ENCODE measurements at regions not wholly inside any gene's neighbourhood (a gene's known extent, or its start where the extent isn't known, plus 50 kb on each side); places are given as distances from the start of the nearest gene placed in this dataset.

GRCh38 chr5:100479079-100479688, 56.0 kb upstream of the FAM174A start:
- no peak overlapping the region for H3K4me3 ChIP-seq (ENCODE audit: low read depth, low read length)
- peak; percentile 60 for TF ChIP-seq CTCF (IDR thresholded peaks at IDR 0.05; ENCODE audit: insufficient read depth, low read depth, low read length, missing control alignments)
- DNase-seq (ENCODE audit: low read depth), result peak; percentile 60

- TF ChIP-seq CTCF (IDR thresholded peaks at IDR 0.05; ENCODE audit: insufficient read depth, low read depth, low read length, missing control alignments), result no peak
- DNase-seq (ENCODE audit: low read depth), result no peak
- no peak overlapping the region for H3K4me3 ChIP-seq (ENCODE audit: low read depth, low read length)
Measured at GRCh38 chr5:100472091-100472490, 63.1 kb upstream of the FAM174A start.

- no peak overlapping the region for H3K4me3 ChIP-seq (ENCODE audit: low read depth, low read length)
- peak; percentile 18 for DNase-seq (ENCODE audit: low read depth)
- no peak for TF ChIP-seq CTCF (IDR thresholded peaks at IDR 0.05; ENCODE audit: insufficient read depth, low read depth, low read length, missing control alignments)
Measured at GRCh38 chr5:100469767-100470166, 65.4 kb upstream of the FAM174A start.

- TF ChIP-seq CTCF (IDR thresholded peaks at IDR 0.05; ENCODE audit: insufficient read depth, low read depth, low read length, missing control alignments), result no peak
- no peak for DNase-seq (ENCODE audit: low read depth)
- H3K4me3 ChIP-seq (ENCODE audit: low read depth, low read length), result no peak overlapping the region
Measured at GRCh38 chr5:100464418-100464817, 70.8 kb upstream of the FAM174A start.

GRCh38 chr5:100456615-100457014, 78.6 kb upstream of the FAM174A start:
- TF ChIP-seq CTCF (IDR thresholded peaks at IDR 0.05; ENCODE audit: insufficient read depth, low read depth, low read length, missing control alignments), result no peak
- no peak overlapping the region for H3K4me3 ChIP-seq (ENCODE audit: low read depth, low read length)
- DNase-seq (ENCODE audit: low read depth), result no peak

- H3K4me3 ChIP-seq (ENCODE audit: low read depth, low read length), result no peak overlapping the region
- DNase-seq (ENCODE audit: low read depth), result no peak
- TF ChIP-seq CTCF (IDR thresholded peaks at IDR 0.05; ENCODE audit: insufficient read depth, low read depth, low read length, missing control alignments), result no peak
Measured at GRCh38 chr5:100452126-100452525, 83.0 kb upstream of the FAM174A start.

GRCh38 chr5:100448111-100448528, 87.1 kb upstream of the FAM174A start:
- no peak overlapping the region for H3K4me3 ChIP-seq (ENCODE audit: low read depth, low read length)
- no peak for TF ChIP-seq CTCF (IDR thresholded peaks at IDR 0.05; ENCODE audit: insufficient read depth, low read depth, low read length, missing control alignments)
- no peak for DNase-seq (ENCODE audit: low read depth)
